Fibroblast of pulmonary artery (primary cell): ENCODE measurements at regions not wholly inside any gene's neighbourhood (a gene's known extent, or its start where the extent isn't known, plus 50 kb on each side); places are given as distances from the start of the nearest gene placed in this dataset.

Source experiments
- DNase-seq: peaks from one replicate; pipeline ENCODE4 v3.0.0-alpha.2; 2010; ENCODE audit warnings: low read depth
- H3K4me3 ChIP-seq: replicated peaks from 2 replicates; pipeline ENCODE4 v1.5.1; 2011; ENCODE audit warnings: low read depth, mild to moderate bottlenecking, control low read depth, low read length, moderate library complexity
- CTCF ChIP-seq: IDR thresholded peaks from 2 replicates; pipeline ENCODE4 v1.5.1; 2011; ENCODE audit warnings: mild to moderate bottlenecking, control low read depth, low read length, inconsistent platforms; ENCODE audit errors: missing control alignments

- TF ChIP-seq CTCF, result no peak
- DNase-seq, result no peak
- H3K4me3 ChIP-seq, result no peak overlapping the region
Observed at GRCh38 chr20:56798634-56799033, 169.5 kb downstream of the TFAP2C start.

- no peak for DNase-seq
- no peak for TF ChIP-seq CTCF
- H3K4me3 ChIP-seq, result no peak overlapping the region
Observed at GRCh38 chr20:56799187-56799586, 170.1 kb downstream of the TFAP2C start.

GRCh38 chr20:56800088-56800487, 171.0 kb downstream of the TFAP2C start:
- no peak for TF ChIP-seq CTCF
- H3K4me3 ChIP-seq, result no peak overlapping the region
- DNase-seq, result no peak

GRCh38 chr20:56801971-56802755, 173.1 kb downstream of the TFAP2C start:
- no peak for TF ChIP-seq CTCF
- no peak overlapping the region for H3K4me3 ChIP-seq
- DNase-seq, result peak; percentile 27

- no peak for DNase-seq
- no peak overlapping the region for H3K4me3 ChIP-seq
- TF ChIP-seq CTCF, result no peak
Observed at GRCh38 chr20:56802805-56803204, 173.7 kb downstream of the TFAP2C start.

- no peak for TF ChIP-seq CTCF
- H3K4me3 ChIP-seq, result no peak overlapping the region
- DNase-seq, result no peak
Observed at GRCh38 chr20:56805313-56805712, 176.2 kb downstream of the TFAP2C start.

GRCh38 chr20:56805966-56806365, 176.9 kb downstream of the TFAP2C start:
- H3K4me3 ChIP-seq, result no peak overlapping the region
- DNase-seq, result no peak
- no peak for TF ChIP-seq CTCF
